Upper lobe of right lung (tissue), 1 donor: ENCODE measurements at regions not wholly inside any gene's neighbourhood (a gene's known extent, or its start where the extent isn't known, plus 50 kb on each side); places are given as distances from the start of the nearest gene placed in this dataset.
A peak's percentile ranks its signal among the peaks of the same experiment; 100 is the strongest.

Source experiments
- ATAC-seq: fragments of 200-7000 bp; cut with Tn5 transposase; one replicate; pipeline ENCODE4 v1.9.1; 2020; ENCODE audit warnings: mild to moderate bottlenecking, moderate library complexity
- DNase-seq: peaks from one replicate; pipeline ENCODE4 v3.0.0-alpha.2; 2020
- H3K27ac ChIP-seq: fragments of 200-600 bp; one replicate; pipeline ENCODE4 v1.8.0; 2022
- H3K27me3 ChIP-seq: fragments of 200-600 bp; one replicate; pipeline ENCODE4 v1.8.0; 2022; ENCODE audit warnings: mild to moderate bottlenecking
- H3K36me3 ChIP-seq: fragments of 200-600 bp; one replicate; pipeline ENCODE4 v1.8.0; 2022
- H3K4me1 ChIP-seq: fragments of 200-600 bp; one replicate; pipeline ENCODE4 v1.8.0; 2022
- H3K4me3 ChIP-seq: fragments of 200-600 bp; one replicate; pipeline ENCODE4 v1.8.0; 2022; ENCODE audit warnings: mild to moderate bottlenecking
- H3K9me3 ChIP-seq: fragments of 200-600 bp; one replicate; pipeline ENCODE4 v1.8.0; 2022
- intact Hi-C: fragments of 100-400 bp; cut with DNase I; formaldehyde crosslinking; loops from one replicate; pipeline ENCODE4 v1.11.0; 2022
- TF ChIP-seq, protein P1 (sequence below): fragments of 200-600 bp; IDR thresholded peaks from one replicate; pipeline ENCODE4 v1.8.0; 2022; ENCODE audit warnings: antibody characterized with exemption
- donor health status: DM: no; HTN: yes; CAD: no; lungs with severe emphysema.

DNA sequence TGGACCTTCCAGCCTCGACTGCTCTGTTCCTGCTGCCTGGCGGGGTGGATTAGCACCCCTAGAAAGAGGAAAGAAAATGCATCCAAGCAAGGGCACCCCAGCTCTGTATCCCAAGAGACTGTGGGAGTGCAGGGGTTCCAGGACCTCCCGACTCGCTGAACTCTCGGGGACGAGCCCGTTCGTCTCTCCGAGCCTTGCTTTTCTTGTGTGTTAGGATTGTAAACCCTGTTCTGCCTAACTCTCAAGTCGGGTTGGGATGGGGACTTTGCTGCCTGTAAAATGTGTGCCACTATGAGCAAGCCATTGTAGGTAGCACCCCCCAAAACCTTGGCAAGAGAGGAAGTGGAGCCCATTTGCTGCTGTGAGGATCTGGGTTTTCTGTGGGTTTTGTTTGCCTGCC is 73.2 kb upstream of the VRK1 start:
- Histone ChIP-seq H3K27ac (no peak overlapping the region), H3K4me1 (no peaks in the 10 kb centered on the region), H3K36me3 (no peaks in the 10 kb centered on the region), H3K9me3 (no peaks in the 10 kb centered on the region), H3K4me3 (no peak overlapping the region), H3K27me3 (no peaks in the 10 kb centered on the region)
- DNase-seq, result no peak
- intact Hi-C loops, result no loop called here
- ATAC-seq, result no peak
- TF ChIP-seq, protein P1, sequence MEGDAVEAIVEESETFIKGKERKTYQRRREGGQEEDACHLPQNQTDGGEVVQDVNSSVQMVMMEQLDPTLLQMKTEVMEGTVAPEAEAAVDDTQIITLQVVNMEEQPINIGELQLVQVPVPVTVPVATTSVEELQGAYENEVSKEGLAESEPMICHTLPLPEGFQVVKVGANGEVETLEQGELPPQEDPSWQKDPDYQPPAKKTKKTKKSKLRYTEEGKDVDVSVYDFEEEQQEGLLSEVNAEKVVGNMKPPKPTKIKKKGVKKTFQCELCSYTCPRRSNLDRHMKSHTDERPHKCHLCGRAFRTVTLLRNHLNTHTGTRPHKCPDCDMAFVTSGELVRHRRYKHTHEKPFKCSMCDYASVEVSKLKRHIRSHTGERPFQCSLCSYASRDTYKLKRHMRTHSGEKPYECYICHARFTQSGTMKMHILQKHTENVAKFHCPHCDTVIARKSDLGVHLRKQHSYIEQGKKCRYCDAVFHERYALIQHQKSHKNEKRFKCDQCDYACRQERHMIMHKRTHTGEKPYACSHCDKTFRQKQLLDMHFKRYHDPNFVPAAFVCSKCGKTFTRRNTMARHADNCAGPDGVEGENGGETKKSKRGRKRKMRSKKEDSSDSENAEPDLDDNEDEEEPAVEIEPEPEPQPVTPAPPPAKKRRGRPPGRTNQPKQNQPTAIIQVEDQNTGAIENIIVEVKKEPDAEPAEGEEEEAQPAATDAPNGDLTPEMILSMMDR, result no peak

GRCh38 chr14:96725232-96725631 is 72.0 kb upstream of the VRK1 start:
- no peaks in the 10 kb centered on the region for H3K36me3 ChIP-seq
- H3K4me1 ChIP-seq, result no peaks in the 10 kb centered on the region
- no peak overlapping the region for H3K4me3 ChIP-seq
- H3K27me3 ChIP-seq, result no peaks in the 10 kb centered on the region
- TF ChIP-seq, protein P1, result no peak
- H3K9me3 ChIP-seq, result no peaks in the 10 kb centered on the region
- no peak overlapping the region for H3K27ac ChIP-seq
- ATAC-seq (no peak), DNase-seq (no peak)
- intact Hi-C loops, result no loop called here

GRCh38 chr14:96727073-96727472 is 70.1 kb upstream of the VRK1 start:
- no peaks in the 10 kb centered on the region for H3K4me1 ChIP-seq
- no peak overlapping the region for H3K27ac ChIP-seq
- no peak for DNase-seq
- H3K4me3 ChIP-seq, result no peak overlapping the region
- H3K9me3 ChIP-seq, result no peaks in the 10 kb centered on the region
- H3K36me3 ChIP-seq, result no peaks in the 10 kb centered on the region
- ATAC-seq, result no peak
- intact Hi-C loops, result no loop called here
- no peaks in the 10 kb centered on the region for H3K27me3 ChIP-seq
- TF ChIP-seq, protein P1, result no peak

- no peak for ATAC-seq
- Histone ChIP-seq H3K4me1 (no peaks in the 10 kb centered on the region), H3K4me3 (no peak overlapping the region), H3K9me3 (no peaks in the 10 kb centered on the region), H3K36me3 (no peaks in the 10 kb centered on the region), H3K27me3 (no peaks in the 10 kb centered on the region), H3K27ac (no peak overlapping the region)
- DNase-seq, result no peak
- intact Hi-C loops, result no loop called here
- TF ChIP-seq, protein P1, result no peak
Measured at GRCh38 chr14:96727491-96727890, 69.7 kb upstream of the VRK1 start.

DNA sequence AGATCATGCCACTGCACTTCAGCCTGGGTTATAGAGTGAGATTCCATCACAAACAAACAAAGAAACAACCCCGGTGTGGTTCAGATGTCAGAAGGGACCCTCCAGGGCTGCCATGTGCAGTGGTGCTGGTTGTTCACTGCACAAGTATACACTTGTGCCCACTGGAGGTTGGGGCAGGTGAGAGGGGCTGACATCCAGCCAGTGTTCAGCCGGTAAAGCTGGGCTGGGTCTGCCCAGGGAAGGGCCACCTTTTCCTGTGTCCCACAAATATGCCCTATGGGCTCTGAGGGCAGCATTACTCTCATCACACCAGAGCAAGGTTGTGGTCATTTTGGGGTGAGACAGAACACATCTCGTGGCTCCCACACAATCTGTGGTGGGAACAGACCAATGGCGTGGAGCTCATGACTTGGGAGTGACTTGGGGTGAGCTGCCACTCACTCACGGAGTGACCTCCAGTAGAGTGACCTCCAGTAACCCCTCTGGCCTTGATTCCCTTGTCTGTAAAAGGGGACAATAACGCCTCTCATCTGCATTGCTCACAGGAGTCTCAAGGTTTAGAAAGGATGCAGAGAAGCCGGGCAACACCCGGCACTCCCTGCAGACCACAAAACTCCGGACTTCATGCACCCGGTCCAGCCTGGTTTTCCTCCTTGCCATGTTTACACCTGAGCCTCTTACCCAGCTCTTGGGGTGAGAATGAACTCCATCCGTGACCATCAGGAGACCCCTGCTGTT is 69.0 kb upstream of the VRK1 start:
- DNase-seq (no peak), ATAC-seq (peak; percentile 13)
- Histone ChIP-seq H3K4me3 (no peak overlapping the region), H3K4me1 (no peaks in the 10 kb centered on the region), H3K36me3 (no peaks in the 10 kb centered on the region), H3K27me3 (no peaks in the 10 kb centered on the region), H3K9me3 (no peaks in the 10 kb centered on the region), H3K27ac (no peak overlapping the region)
- intact Hi-C loops, result no loop called here
- TF ChIP-seq, protein P1, result no peak

- intact Hi-C loops, result no loop called here
- ATAC-seq (no peak), DNase-seq (no peak)
Measured at GRCh38 chr14:96729889-96730288, 67.3 kb upstream of the VRK1 start.

More at GRCh38 chr14:96729889-96730288, 67.3 kb upstream of the VRK1 start:
- no peak overlapping the region for H3K4me3 ChIP-seq
- H3K9me3 ChIP-seq, result no peaks in the 10 kb centered on the region
- H3K36me3 ChIP-seq, result no peaks in the 10 kb centered on the region
- TF ChIP-seq, protein P1, result no peak
- no peaks in the 10 kb centered on the region for H3K27me3 ChIP-seq
- H3K4me1 ChIP-seq, result no peaks in the 10 kb centered on the region
- no peak overlapping the region for H3K27ac ChIP-seq
